Smooth muscle cell (in vitro differentiated cells): ENCODE measurements at regions not wholly inside any gene's neighbourhood (a gene's known extent, or its start where the extent isn't known, plus 50 kb on each side); places are given as distances from the start of the nearest gene placed in this dataset.

Source experiments
- DNase-seq: peaks from one replicate; lab custom pipeline; 2025; ENCODE audit not compliant: unreplicated experiment; lab: John Stamatoyannopoulos, UW
- H2AFZ ChIP-seq: fragments of 200-600 bp; sonication (generic); 2 replicates; pipeline ENCODE4 v1.6.0; 2016; ENCODE audit warnings: antibody characterized with exemption, low read depth, mild to moderate bottlenecking
- H3F3A ChIP-seq: fragments of 200-600 bp; sonication (generic); 2 replicates; pipeline ENCODE4 v1.6.0; 2017; ENCODE audit warnings: antibody characterized with exemption, low read depth
- H3K27ac ChIP-seq: fragments of 200-600 bp; sonication (generic); 2 replicates; pipeline ENCODE4 v1.5.1; 2016; ENCODE audit warnings: low read depth, mild to moderate bottlenecking
- H3K27me3 ChIP-seq: fragments of 200-600 bp; sonication (generic); 2 replicates; pipeline ENCODE4 v1.6.1; 2016; ENCODE audit warnings: low read depth, mild to moderate bottlenecking
- H3K36me3 ChIP-seq: fragments of 200-600 bp; sonication (generic); 2 replicates; pipeline ENCODE4 v1.5.1; 2016; ENCODE audit warnings: low read depth
- H3K4me1 ChIP-seq: fragments of 200-600 bp; sonication (generic); 2 replicates; pipeline ENCODE4 v1.5.1; 2016; ENCODE audit warnings: low read depth
- H3K4me2 ChIP-seq: fragments of 200-600 bp; sonication (generic); 2 replicates; pipeline ENCODE4 v1.6.0; 2016; ENCODE audit warnings: mild to moderate bottlenecking
- H3K4me3 ChIP-seq: fragments of 200-600 bp; sonication (generic); 2 replicates; pipeline ENCODE4 v1.5.1; 2016; ENCODE audit warnings: mild to moderate bottlenecking
- H3K79me2 ChIP-seq: fragments of 200-600 bp; sonication (generic); 2 replicates; pipeline ENCODE4 v1.6.0; 2016; ENCODE audit warnings: low read depth, mild to moderate bottlenecking
- H3K9ac ChIP-seq: fragments of 200-600 bp; sonication (generic); 2 replicates; pipeline ENCODE4 v1.6.0; 2016; ENCODE audit warnings: low read depth
- H3K9me3 ChIP-seq: fragments of 200-600 bp; sonication (generic); replicated peaks from 2 replicates; pipeline ENCODE4 v1.5.1; 2016; ENCODE audit warnings: low read depth
- H4K20me1 ChIP-seq: fragments of 200-600 bp; sonication (generic); 2 replicates; pipeline ENCODE4 v1.6.0; 2016; ENCODE audit warnings: low read depth
- CTCF ChIP-seq: fragments of 200-600 bp; sonication (generic); IDR thresholded peaks from 2 replicates; pipeline ENCODE4 v1.5.1; 2017; ENCODE audit warnings: borderline replicate concordance, mild to moderate bottlenecking, antibody characterized with exemption; ENCODE audit not compliant: insufficient read depth, poor library complexity, severe bottlenecking
- WGBS: methylation state at CpG from one replicate; pipeline ENCODE4 v1.1.7; 2016; ENCODE audit warnings: low lambda C conversion rate; 5-methylcytosine and 5-hydroxymethylcytosine counted together

- H4K20me1 ChIP-seq, result no peaks in the 10 kb centered on the region
- no peak overlapping the region for H3K4me3 ChIP-seq
- DNase-seq, result no peak
- whole genome bisulfite sequencing, result 96% methylated on average over 4 of the region's 4 CpGs
- H2AFZ ChIP-seq, result no peak overlapping the region
- no peaks in the 10 kb centered on the region for H3F3A ChIP-seq
- no peak overlapping the region for H3K27ac ChIP-seq
- no peaks in the 10 kb centered on the region for H3K9me3 ChIP-seq
- H3K9ac ChIP-seq, result no peak overlapping the region
- no peak overlapping the region for H3K4me2 ChIP-seq
- TF ChIP-seq CTCF, result no peak
- no peaks in the 10 kb centered on the region for H3K36me3 ChIP-seq
- no peaks in the 10 kb centered on the region for H3K27me3 ChIP-seq
- H3K79me2 ChIP-seq, result no peaks in the 10 kb centered on the region
- H3K4me1 ChIP-seq, result no peaks in the 10 kb centered on the region
Observed at GRCh38 chr5:57937501-57938173, 455.0 kb upstream of the ACTBL2 start.

- no peak for DNase-seq
Observed at GRCh38 chr5:57937025-57937424, 454.4 kb upstream of the ACTBL2 start.

GRCh38 chr5:57932761-57933160, 450.1 kb upstream of the ACTBL2 start:
- no peak overlapping the region for H3K27ac ChIP-seq
- WGBS, result 41% methylated on average over 3 of the region's 3 CpGs

More at GRCh38 chr5:57937025-57937424, 454.4 kb upstream of the ACTBL2 start:
- Histone ChIP-seq H3K4me2 (no peak overlapping the region), H3K9ac (no peak overlapping the region), H3K4me1 (no peaks in the 10 kb centered on the region), H3K27ac (no peak overlapping the region), H3K27me3 (no peaks in the 10 kb centered on the region), H3K9me3 (no peaks in the 10 kb centered on the region), H3K4me3 (no peak overlapping the region), H4K20me1 (no peaks in the 10 kb centered on the region), H3F3A (no peaks in the 10 kb centered on the region), H3K79me2 (no peaks in the 10 kb centered on the region), H3K36me3 (no peaks in the 10 kb centered on the region), H2AFZ (no peak overlapping the region)
- WGBS, result 87% methylated on average over 3 of the region's 3 CpGs
- no peak for TF ChIP-seq CTCF

More at GRCh38 chr5:57932761-57933160, 450.1 kb upstream of the ACTBL2 start:
- Histone ChIP-seq H2AFZ (no peak overlapping the region), H3K4me3 (no peak overlapping the region), H3K27me3 (no peaks in the 10 kb centered on the region), H3K9ac (no peak overlapping the region), H3F3A (no peaks in the 10 kb centered on the region), H3K4me1 (no peaks in the 10 kb centered on the region), H3K9me3 (no peaks in the 10 kb centered on the region), H3K4me2 (no peak overlapping the region), H4K20me1 (no peaks in the 10 kb centered on the region), H3K79me2 (no peaks in the 10 kb centered on the region), H3K36me3 (no peaks in the 10 kb centered on the region)
- DNase-seq, result no peak
- no peak for TF ChIP-seq CTCF
